Mammary epithelial cell (primary cell): ENCODE measurements at regions not wholly inside any gene's neighbourhood (a gene's known extent, or its start where the extent isn't known, plus 50 kb on each side); places are given as distances from the start of the nearest gene placed in this dataset.

Experiments
- EZH2 ChIP-seq: IDR thresholded peaks from 2 replicates; pipeline ENCODE4 v1.6.1; 2012; ENCODE audit warnings: low read length, inconsistent platforms, borderline replicate concordance
- TF ChIP-seq, protein P1 (sequence below), 2 donors: IDR thresholded peaks in 1 of 2; conservative IDR thresholded peaks in 1 of 2; 2 replicates each; pipeline ENCODE4 v1.5.1; 2011 to 2012; ENCODE audit warnings: inconsistent platforms in 2 of 2, low read length in 2 of 2, mild to moderate bottlenecking in 2 of 2, control low read depth in 1 of 2, low read depth in 1 of 2; ENCODE audit not compliant: insufficient read depth in 1 of 2; ENCODE audit errors: extremely low read depth in 1 of 2

DNA sequence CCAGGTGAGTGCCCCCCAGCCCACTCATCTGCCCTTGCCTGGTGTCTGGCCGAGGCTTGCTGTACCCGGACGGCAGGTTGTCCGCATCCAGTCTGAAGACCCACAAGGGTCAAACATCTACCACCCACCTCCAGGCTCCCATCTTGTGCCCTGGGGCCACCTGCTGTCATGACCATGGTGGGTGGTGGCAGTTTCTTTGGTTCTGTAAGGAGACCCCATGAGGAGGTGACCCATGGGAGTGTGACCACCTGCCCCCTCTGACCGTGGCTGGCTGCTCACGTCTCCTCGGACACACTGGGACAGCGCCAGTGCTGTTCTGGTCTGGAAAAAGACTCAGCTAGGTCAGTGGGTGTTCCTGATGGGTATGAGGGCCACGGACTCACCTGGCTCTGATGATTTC, 93.9 kb downstream of the TEX29 start:
- TF ChIP-seq, protein P1, sequence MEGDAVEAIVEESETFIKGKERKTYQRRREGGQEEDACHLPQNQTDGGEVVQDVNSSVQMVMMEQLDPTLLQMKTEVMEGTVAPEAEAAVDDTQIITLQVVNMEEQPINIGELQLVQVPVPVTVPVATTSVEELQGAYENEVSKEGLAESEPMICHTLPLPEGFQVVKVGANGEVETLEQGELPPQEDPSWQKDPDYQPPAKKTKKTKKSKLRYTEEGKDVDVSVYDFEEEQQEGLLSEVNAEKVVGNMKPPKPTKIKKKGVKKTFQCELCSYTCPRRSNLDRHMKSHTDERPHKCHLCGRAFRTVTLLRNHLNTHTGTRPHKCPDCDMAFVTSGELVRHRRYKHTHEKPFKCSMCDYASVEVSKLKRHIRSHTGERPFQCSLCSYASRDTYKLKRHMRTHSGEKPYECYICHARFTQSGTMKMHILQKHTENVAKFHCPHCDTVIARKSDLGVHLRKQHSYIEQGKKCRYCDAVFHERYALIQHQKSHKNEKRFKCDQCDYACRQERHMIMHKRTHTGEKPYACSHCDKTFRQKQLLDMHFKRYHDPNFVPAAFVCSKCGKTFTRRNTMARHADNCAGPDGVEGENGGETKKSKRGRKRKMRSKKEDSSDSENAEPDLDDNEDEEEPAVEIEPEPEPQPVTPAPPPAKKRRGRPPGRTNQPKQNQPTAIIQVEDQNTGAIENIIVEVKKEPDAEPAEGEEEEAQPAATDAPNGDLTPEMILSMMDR (conservative IDR thresholded peaks at IDR 0.05 in 1 of 2, IDR thresholded peaks at IDR 0.05 in 1 of 2; ENCODE audit: extremely low read depth in 1 of 2, insufficient read depth in 1 of 2, low read depth in 1 of 2, low read length in 2 of 2) = no peak
- no peak for TF ChIP-seq EZH2
